Pancreas (tissue), 10 donors: ENCODE measurements at regions not wholly inside any gene's neighbourhood (a gene's known extent, or its start where the extent isn't known, plus 50 kb on each side); places are given as distances from the start of the nearest gene placed in this dataset.

Source experiments
- ATAC-seq, 4 donors: fragments of 200-7000 bp; cut with Tn5 transposase; one replicate each; pipeline versions ENCODE4 v1.8.0 to v1.9.1; 2020; ENCODE audit warnings: mild to moderate bottlenecking in 4 of 4, moderate library complexity in 4 of 4
- DNase-seq, 6 donors: peaks; one replicate each; pipeline ENCODE4 v3.0.0-alpha.2; 2020
- FAIRE-seq: peaks from 2 replicates; lab custom pipeline; 2012; peaks lifted over from hg19 to GRCh38; lab: Jason Lieb, UNC
- H3K27ac ChIP-seq, 4 donors: fragments of 200-600 bp; sonication (generic); 1 replicate in 3 of 4; 2 replicates in 1 of 4; pipeline versions ENCODE4 v1.5.0 to v1.8.0; 2020
- H3K27me3 ChIP-seq, 4 donors: fragments of 200-600 bp; one replicate each; pipeline ENCODE4 v1.8.0; 2021
- H3K36me3 ChIP-seq, 3 donors: fragments of 200-600 bp; sonication (generic) in 1 of 3; one replicate each; pipeline versions ENCODE4 v1.5.0 to v1.8.0; 2020 to 2021
- H3K4me1 ChIP-seq, 3 donors: fragments of 200-600 bp; one replicate each; pipeline ENCODE4 v1.8.0; 2021
- H3K4me3 ChIP-seq, 4 donors: fragments of 200-600 bp; sonication (generic) in 2 of 4; one replicate each; pipeline versions ENCODE4 v1.5.0 to v1.8.0; 2020 to 2021
- H3K9me3 ChIP-seq, 4 donors: fragments of 200-600 bp; one replicate each; pipeline ENCODE4 v1.8.0; 2021
- WGBS, 2 donors: extraction: QIAGEN DNeasy Blood & Tissue Kit; methylation state at CpG; one replicate each; pipeline ENCODE4 v1.1.7; 2013; 5-methylcytosine and 5-hydroxymethylcytosine counted together
- intact Hi-C, 3 donors: fragments of 100-400 bp; cut with DNase I; formaldehyde crosslinking; loops; one replicate each; pipeline versions ENCODE4 v1.11.1 to v1.14.2; 2022
- TF ChIP-seq, protein P1 (sequence below), 4 donors: fragments of 200-600 bp; sonication (generic) in 3 of 4; IDR thresholded peaks; one replicate each; pipeline versions ENCODE4 v1.5.0 to v1.8.0; 2021; ENCODE audit warnings: antibody characterized with exemption in 4 of 4
- donor health status: healthy with polysubstance abuse.
- donor health status: DM: no; HTN: no; CAD: no; lungs with moderate emphysema.
- donor health status: DM: no; HTN: no; CAD: no.
- donor health status: control.
- donor health status: control.
- donor health status: Bipolar disorder and iron deficiency.
- donor health status: DM: yes; HTN: yes; CAD: no.
- donor health status: DM: no; HTN: no; CAD: no.
- donor health status: DM: no; HTN: no; CAD: no.
- donor health status: DM: yes; HTN: yes; CAD: no.

DNA sequence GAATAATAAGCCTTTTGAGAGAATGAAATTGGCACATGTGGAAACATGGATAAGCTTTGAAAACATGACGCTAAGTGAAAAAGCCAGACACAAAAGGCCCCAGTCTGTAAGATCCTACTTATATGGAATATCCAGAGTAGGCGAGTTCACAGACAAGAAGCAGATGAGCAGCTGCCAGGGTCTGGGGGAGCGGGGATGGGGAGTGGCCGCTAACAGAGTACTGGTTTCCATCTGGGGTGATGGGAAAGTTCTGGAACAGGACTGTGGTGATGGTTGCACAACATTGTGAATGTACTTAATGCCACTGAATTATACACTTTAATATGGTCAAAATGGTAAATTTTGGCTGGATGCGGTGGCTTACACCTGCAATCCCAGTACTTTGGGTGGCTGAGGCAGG, 126.5 kb downstream of the SPATA19 start:
- Histone ChIP-seq H3K27ac (no peak overlapping the region), H3K4me1 (no peaks in the 10 kb centered on the region), H3K36me3 (no peaks in the 10 kb centered on the region), H3K27me3 (no peaks in the 10 kb centered on the region), H3K4me3 (no peak overlapping the region), H3K9me3 (no peaks in the 10 kb centered on the region)
- TF ChIP-seq, protein P1, sequence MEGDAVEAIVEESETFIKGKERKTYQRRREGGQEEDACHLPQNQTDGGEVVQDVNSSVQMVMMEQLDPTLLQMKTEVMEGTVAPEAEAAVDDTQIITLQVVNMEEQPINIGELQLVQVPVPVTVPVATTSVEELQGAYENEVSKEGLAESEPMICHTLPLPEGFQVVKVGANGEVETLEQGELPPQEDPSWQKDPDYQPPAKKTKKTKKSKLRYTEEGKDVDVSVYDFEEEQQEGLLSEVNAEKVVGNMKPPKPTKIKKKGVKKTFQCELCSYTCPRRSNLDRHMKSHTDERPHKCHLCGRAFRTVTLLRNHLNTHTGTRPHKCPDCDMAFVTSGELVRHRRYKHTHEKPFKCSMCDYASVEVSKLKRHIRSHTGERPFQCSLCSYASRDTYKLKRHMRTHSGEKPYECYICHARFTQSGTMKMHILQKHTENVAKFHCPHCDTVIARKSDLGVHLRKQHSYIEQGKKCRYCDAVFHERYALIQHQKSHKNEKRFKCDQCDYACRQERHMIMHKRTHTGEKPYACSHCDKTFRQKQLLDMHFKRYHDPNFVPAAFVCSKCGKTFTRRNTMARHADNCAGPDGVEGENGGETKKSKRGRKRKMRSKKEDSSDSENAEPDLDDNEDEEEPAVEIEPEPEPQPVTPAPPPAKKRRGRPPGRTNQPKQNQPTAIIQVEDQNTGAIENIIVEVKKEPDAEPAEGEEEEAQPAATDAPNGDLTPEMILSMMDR (IDR thresholded peaks at IDR 0.05) = no peak
- no peak for DNase-seq
- intact Hi-C loops = no loop called here
- no peak for ATAC-seq
- WGBS, 2 donors = 83 to 90% methylated on average over 5 of the region's 5 CpGs
- no peak for FAIRE-seq

GRCh38 chr11:133718238-133718637, 127.1 kb downstream of the SPATA19 start:
- Histone ChIP-seq H3K4me1 (no peaks in the 10 kb centered on the region), H3K27me3 (no peaks in the 10 kb centered on the region), H3K9me3 (no peaks in the 10 kb centered on the region), H3K4me3 (no peak overlapping the region), H3K36me3 (no peaks in the 10 kb centered on the region), H3K27ac (no peak overlapping the region)
- DNase-seq (no peak), ATAC-seq (no peak), FAIRE-seq (no peak)
- TF ChIP-seq, protein P1 (IDR thresholded peaks at IDR 0.05) = no peak
- intact Hi-C loops = no loop called here
- WGBS, 2 donors = 46 to 48% methylated on average over 7 of the region's 7 CpGs

GRCh38 chr11:133716602-133717001, 128.7 kb downstream of the SPATA19 start:
- FAIRE-seq (no peak), DNase-seq (no peak), ATAC-seq (no peak)
- Histone ChIP-seq H3K9me3 (no peaks in the 10 kb centered on the region), H3K27me3 (no peaks in the 10 kb centered on the region), H3K4me1 (no peaks in the 10 kb centered on the region), H3K27ac (no peak overlapping the region), H3K4me3 (no peak overlapping the region), H3K36me3 (no peaks in the 10 kb centered on the region)
- TF ChIP-seq, protein P1 (IDR thresholded peaks at IDR 0.05) = no peak
- intact Hi-C loops = no loop called here
- 71 to 78% methylated on average over 7 of the region's 7 CpGs for WGBS, 2 donors

DNA sequence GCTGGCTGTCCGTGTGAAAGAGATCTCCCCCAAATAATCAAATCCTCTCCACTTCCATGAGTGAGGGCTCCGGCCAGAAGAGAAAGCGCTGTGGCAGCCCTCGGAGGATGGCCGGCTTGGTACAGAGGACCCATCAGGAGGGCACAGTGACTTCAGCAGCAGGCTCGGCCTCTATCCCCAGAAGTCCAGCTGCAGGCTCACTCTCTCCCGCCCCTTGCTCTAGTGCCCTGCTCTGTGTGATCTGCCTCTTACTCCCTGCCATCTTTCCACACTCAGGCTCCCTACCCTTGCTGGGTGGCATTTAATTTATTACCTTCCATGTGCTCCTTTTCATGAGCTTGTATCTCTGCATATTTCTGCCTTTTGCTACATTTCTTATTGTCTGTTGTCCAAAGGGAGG, 129.7 kb downstream of the SPATA19 start:
- FAIRE-seq (no peak), ATAC-seq (no peak), DNase-seq (no peak)
- no peaks in the 10 kb centered on the region for H3K9me3 ChIP-seq
- TF ChIP-seq, protein P1 (IDR thresholded peaks at IDR 0.05) = no peak
- no peaks in the 10 kb centered on the region for H3K4me1 ChIP-seq
- H3K4me3 ChIP-seq = no peak overlapping the region
- H3K36me3 ChIP-seq = no peaks in the 10 kb centered on the region
- intact Hi-C loops = no loop called here
- no peak overlapping the region for H3K27ac ChIP-seq
- no peaks in the 10 kb centered on the region for H3K27me3 ChIP-seq
- WGBS, 2 donors = 52 to 65% methylated on average over 7 of the region's 7 CpGs

- Histone ChIP-seq H3K4me1 (no peaks in the 10 kb centered on the region), H3K27me3 (no peaks in the 10 kb centered on the region), H3K4me3 (no peak overlapping the region), H3K36me3 (no peaks in the 10 kb centered on the region), H3K9me3 (no peaks in the 10 kb centered on the region), H3K27ac (no peak overlapping the region)
- no peak for FAIRE-seq
- intact Hi-C loops = no loop called here
- TF ChIP-seq, protein P1 (IDR thresholded peaks at IDR 0.05) = no peak
- DNase-seq = no peak
- ATAC-seq = no peak
- WGBS, 2 donors = 32 to 47% methylated on average over 16 of the region's 16 CpGs
These were observed 130.6 kb downstream of the SPATA19 start for GRCh38 chr11:133714471-133715375.
